ENCODE measurements at regions not wholly inside any gene's neighbourhood (a gene's known extent, or its start where the extent isn't known, plus 50 kb on each side); places are given as distances from the start of the nearest gene placed in this dataset.

DNA sequence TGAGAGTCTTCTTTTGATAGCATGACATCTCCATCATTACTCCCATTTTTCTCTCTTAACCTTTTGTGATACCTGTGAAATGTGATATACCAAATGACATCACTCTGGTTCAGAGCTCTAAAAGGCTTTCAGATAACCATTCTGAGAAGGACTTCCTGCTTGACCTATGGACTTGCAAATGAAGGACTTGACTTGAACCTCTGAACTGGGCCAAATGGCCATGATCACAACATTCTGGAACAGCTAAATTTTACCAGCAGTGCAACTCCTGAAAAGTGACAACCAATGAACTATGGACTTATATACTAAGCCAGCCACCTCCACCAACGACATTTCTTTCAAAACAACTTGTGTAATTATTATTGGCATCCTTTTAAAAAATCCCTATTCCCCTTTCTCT, 1085.8 kb upstream of the CITED2 start:
- TF ChIP-seq, protein P1, sequence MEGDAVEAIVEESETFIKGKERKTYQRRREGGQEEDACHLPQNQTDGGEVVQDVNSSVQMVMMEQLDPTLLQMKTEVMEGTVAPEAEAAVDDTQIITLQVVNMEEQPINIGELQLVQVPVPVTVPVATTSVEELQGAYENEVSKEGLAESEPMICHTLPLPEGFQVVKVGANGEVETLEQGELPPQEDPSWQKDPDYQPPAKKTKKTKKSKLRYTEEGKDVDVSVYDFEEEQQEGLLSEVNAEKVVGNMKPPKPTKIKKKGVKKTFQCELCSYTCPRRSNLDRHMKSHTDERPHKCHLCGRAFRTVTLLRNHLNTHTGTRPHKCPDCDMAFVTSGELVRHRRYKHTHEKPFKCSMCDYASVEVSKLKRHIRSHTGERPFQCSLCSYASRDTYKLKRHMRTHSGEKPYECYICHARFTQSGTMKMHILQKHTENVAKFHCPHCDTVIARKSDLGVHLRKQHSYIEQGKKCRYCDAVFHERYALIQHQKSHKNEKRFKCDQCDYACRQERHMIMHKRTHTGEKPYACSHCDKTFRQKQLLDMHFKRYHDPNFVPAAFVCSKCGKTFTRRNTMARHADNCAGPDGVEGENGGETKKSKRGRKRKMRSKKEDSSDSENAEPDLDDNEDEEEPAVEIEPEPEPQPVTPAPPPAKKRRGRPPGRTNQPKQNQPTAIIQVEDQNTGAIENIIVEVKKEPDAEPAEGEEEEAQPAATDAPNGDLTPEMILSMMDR (IDR thresholded peaks at IDR 0.05; ENCODE audit: poor library complexity, severe bottlenecking): no peak
- no peak for TF ChIP-seq RAD21 (conservative IDR thresholded peaks at IDR 0.05)

All from neural cell (in vitro differentiated cells).